ENCODE measurements at regions not wholly inside any gene's neighbourhood (a gene's known extent, or its start where the extent isn't known, plus 50 kb on each side); places are given as distances from the start of the nearest gene placed in this dataset.

- TF ChIP-seq CTCF (IDR thresholded peaks at IDR 0.05): no peak
- Histone ChIP-seq H3K36me3 (no peaks in the 10 kb centered on the region), H3K4me3 (no peak overlapping the region), H3K27ac (no peak overlapping the region), H3K27me3 (no peaks in the 10 kb centered on the region), H3K9me3 (no peaks in the 10 kb centered on the region), H3K4me1 (no peaks in the 10 kb centered on the region)
- ATAC-seq: no peak
- intact Hi-C loops (cut with DNase I): no loop called here
- no peak for DNase-seq
Measured at GRCh38 chr6:44538131-44538806, 150.8 kb downstream of the CDC5L start.

GRCh38 chr6:44538807-44539201 is 151.3 kb downstream of the CDC5L start:
- H3K27ac ChIP-seq: no peak overlapping the region
- DNase-seq (no peak), ATAC-seq (no peak)
- no peak overlapping the region for H3K4me3 ChIP-seq
- no peaks in the 10 kb centered on the region for H3K4me1 ChIP-seq
- intact Hi-C loops (cut with DNase I): no loop called here
- H3K9me3 ChIP-seq: no peaks in the 10 kb centered on the region
- no peaks in the 10 kb centered on the region for H3K27me3 ChIP-seq
- TF ChIP-seq CTCF (IDR thresholded peaks at IDR 0.05): no peak
- H3K36me3 ChIP-seq: no peaks in the 10 kb centered on the region

- TF ChIP-seq CTCF (IDR thresholded peaks at IDR 0.05): no peak
- Histone ChIP-seq H3K4me3 (no peak overlapping the region), H3K4me1 (no peaks in the 10 kb centered on the region), H3K9me3 (no peaks in the 10 kb centered on the region), H3K36me3 (no peaks in the 10 kb centered on the region), H3K27ac (no peak overlapping the region), H3K27me3 (no peaks in the 10 kb centered on the region)
- DNase-seq (no peak), ATAC-seq (no peak)
- intact Hi-C loops (cut with DNase I): no loop called here
Measured at GRCh38 chr6:44539701-44540355, 152.3 kb downstream of the CDC5L start.

- no peaks in the 10 kb centered on the region for H3K9me3 ChIP-seq
- intact Hi-C loops (cut with DNase I): no loop called here
- no peak overlapping the region for H3K27ac ChIP-seq
- no peak for DNase-seq
- H3K4me3 ChIP-seq: no peak overlapping the region
- no peaks in the 10 kb centered on the region for H3K4me1 ChIP-seq
- H3K27me3 ChIP-seq: no peaks in the 10 kb centered on the region
- no peak for ATAC-seq
- no peak for TF ChIP-seq CTCF (IDR thresholded peaks at IDR 0.05)
- no peaks in the 10 kb centered on the region for H3K36me3 ChIP-seq
Measured at GRCh38 chr6:44540881-44541280, 153.4 kb downstream of the CDC5L start.

GRCh38 chr6:44542401-44543116 is 155.1 kb downstream of the CDC5L start:
- no peaks in the 10 kb centered on the region for H3K4me1 ChIP-seq
- no peaks in the 10 kb centered on the region for H3K9me3 ChIP-seq
- TF ChIP-seq CTCF (IDR thresholded peaks at IDR 0.05): no peak
- ATAC-seq: no peak
- no peak for DNase-seq
- H3K36me3 ChIP-seq: no peaks in the 10 kb centered on the region
- intact Hi-C loops (cut with DNase I): no loop called here
- H3K4me3 ChIP-seq: no peak overlapping the region
- no peaks in the 10 kb centered on the region for H3K27me3 ChIP-seq
- H3K27ac ChIP-seq: no peak overlapping the region

Measured in upper lobe of right lung (tissue), 1 donor.